Nephron progenitor cell (in vitro differentiated cells): ENCODE measurements at regions not wholly inside any gene's neighbourhood (a gene's known extent, or its start where the extent isn't known, plus 50 kb on each side); places are given as distances from the start of the nearest gene placed in this dataset.

Source experiments
- DNase-seq: peaks from one replicate; pipeline ENCODE4 v3.0.0; 2021
- H3K27ac Mint-ChIP-seq: 2 replicates; pipeline ENCODE4 v1.8.0; 2021; ENCODE audit warnings: mild to moderate bottlenecking, moderate library complexity, mixed read lengths
- H3K27me3 Mint-ChIP-seq: 2 replicates; pipeline ENCODE4 v1.8.0; 2021; ENCODE audit warnings: mild to moderate bottlenecking, low read depth, mixed read lengths; ENCODE audit not compliant: poor library complexity
- H3K36me3 Mint-ChIP-seq: 2 replicates; pipeline ENCODE4 v1.8.0; 2021; ENCODE audit warnings: low read depth, mixed read lengths
- H3K4me1 Mint-ChIP-seq: 2 replicates; pipeline ENCODE4 v1.8.0; 2021; ENCODE audit warnings: mixed read lengths
- H3K4me3 Mint-ChIP-seq: 2 replicates; pipeline ENCODE4 v1.8.0; 2021; ENCODE audit warnings: mild to moderate bottlenecking, moderate library complexity, mixed read lengths
- H3K9me3 Mint-ChIP-seq: 2 replicates; pipeline ENCODE4 v1.8.0; 2021; ENCODE audit warnings: mild to moderate bottlenecking, moderate library complexity, mixed read lengths
- CTCF ChIP-seq: fragments of 200-600 bp; sonication (generic); IDR thresholded peaks from 2 replicates; pipeline ENCODE4 v1.5.0; 2021; ENCODE audit warnings: antibody characterized with exemption

GRCh38 chr5:31021181-31021624, 172.3 kb upstream of the CDH6 start:
- Mint-ChIP-seq H3K4me1 (peaks cover 15% of the 10 kb centered on the region), H3K27ac (no peak overlapping the region), H3K36me3 (no peaks in the 10 kb centered on the region), H3K4me3 (no peak overlapping the region), H3K27me3 (no peaks in the 10 kb centered on the region), H3K9me3 (peaks cover 7% of the 10 kb centered on the region)
- no peak for DNase-seq
- no peak for TF ChIP-seq CTCF

GRCh38 chr5:31008231-31008630, 185.3 kb upstream of the CDH6 start:
- Mint-ChIP-seq H3K27ac (no peak overlapping the region), H3K9me3 (peaks cover 11% of the 10 kb centered on the region), H3K27me3 (no peaks in the 10 kb centered on the region), H3K4me1 (no peaks in the 10 kb centered on the region), H3K4me3 (no peak overlapping the region), H3K36me3 (no peaks in the 10 kb centered on the region)
- no peak for TF ChIP-seq CTCF
- DNase-seq = no peak

- Mint-ChIP-seq H3K27ac (no peak overlapping the region), H3K36me3 (no peaks in the 10 kb centered on the region), H3K9me3 (peaks cover 11% of the 10 kb centered on the region), H3K4me1 (no peaks in the 10 kb centered on the region), H3K27me3 (no peaks in the 10 kb centered on the region), H3K4me3 (no peak overlapping the region)
- TF ChIP-seq CTCF = no peak
- no peak for DNase-seq
Observed at GRCh38 chr5:31007672-31008071, 185.8 kb upstream of the CDH6 start.

- DNase-seq = no peak
- Mint-ChIP-seq H3K4me3 (no peak overlapping the region), H3K4me1 (peaks cover 4% of the 10 kb centered on the region), H3K36me3 (no peaks in the 10 kb centered on the region), H3K27ac (peak overlapping the region; percentile 6), H3K9me3 (peaks cover 9% of the 10 kb centered on the region), H3K27me3 (no peaks in the 10 kb centered on the region)
- TF ChIP-seq CTCF = no peak
Observed at GRCh38 chr5:31000287-31000686, 193.2 kb upstream of the CDH6 start.

GRCh38 chr5:30997681-30998080, 195.8 kb upstream of the CDH6 start:
- H3K9me3 Mint-ChIP-seq = peaks cover 8% of the 10 kb centered on the region
- no peaks in the 10 kb centered on the region for H3K36me3 Mint-ChIP-seq
- H3K27me3 Mint-ChIP-seq = no peaks in the 10 kb centered on the region
- H3K4me1 Mint-ChIP-seq = peaks cover 4% of the 10 kb centered on the region
- no peak overlapping the region for H3K27ac Mint-ChIP-seq
- no peak for DNase-seq
- no peak overlapping the region for H3K4me3 Mint-ChIP-seq
- no peak for TF ChIP-seq CTCF

GRCh38 chr5:30994902-30995301, 198.6 kb upstream of the CDH6 start:
- Mint-ChIP-seq H3K9me3 (peaks cover 13% of the 10 kb centered on the region), H3K4me3 (no peak overlapping the region), H3K36me3 (no peaks in the 10 kb centered on the region), H3K27ac (no peak overlapping the region), H3K27me3 (no peaks in the 10 kb centered on the region), H3K4me1 (peaks cover 5% of the 10 kb centered on the region)
- DNase-seq = no peak
- TF ChIP-seq CTCF = no peak
